Neural cell (in vitro differentiated cells): ENCODE measurements at regions not wholly inside any gene's neighbourhood (a gene's known extent, or its start where the extent isn't known, plus 50 kb on each side); places are given as distances from the start of the nearest gene placed in this dataset.

Source experiments
- CTCF ChIP-seq: fragments of 450-650 bp; IDR thresholded peaks from 2 replicates; pipeline ENCODE4 v1.5.1; 2014; ENCODE audit warnings: antibody characterized with exemption, mild to moderate bottlenecking, moderate library complexity; ENCODE audit not compliant: poor library complexity, severe bottlenecking
- EP300 ChIP-seq: fragments of 450-650 bp; conservative IDR thresholded peaks from 2 replicates; pipeline ENCODE4 v1.6.1; 2014; ENCODE audit warnings: antibody characterized with exemption, mild to moderate bottlenecking, moderate library complexity; ENCODE audit not compliant: poor library complexity, severe bottlenecking
- EZH2 ChIP-seq: fragments of 200-600, 300-800 bp; shearing (Covaris generic), sonication (generic); IDR thresholded peaks from 2 replicates; pipeline ENCODE4 v1.6.1; 2014; ENCODE audit warnings: antibody characterized with exemption, low read length, borderline replicate concordance, mild to moderate bottlenecking; ENCODE audit not compliant: insufficient read depth, poor library complexity, severe bottlenecking
- MXI1 ChIP-seq: fragments of 450-650 bp; conservative IDR thresholded peaks from 2 replicates; pipeline ENCODE4 v1.6.1; 2014; ENCODE audit warnings: antibody characterized with exemption, mild to moderate bottlenecking; ENCODE audit not compliant: poor library complexity, severe bottlenecking
- POLR2AphosphoS5 ChIP-seq: IDR thresholded peaks from 2 replicates; pipeline ENCODE4 v1.6.1; 2012
- RAD21 ChIP-seq: fragments of 450-650 bp; conservative IDR thresholded peaks from 2 replicates; pipeline ENCODE4 v1.6.1; 2014; ENCODE audit warnings: antibody characterized with exemption, mild to moderate bottlenecking, moderate library complexity
- TF ChIP-seq, protein P1 (sequence below): IDR thresholded peaks from 2 replicates; pipeline ENCODE4 v1.6.1; 2012; ENCODE audit warnings: borderline replicate concordance

GRCh38 chr14:42428996-42429395, 822.3 kb downstream of the LRFN5 start:
- no peak for TF ChIP-seq CTCF
- no peak for TF ChIP-seq RAD21
- TF ChIP-seq EP300, result no peak
- TF ChIP-seq POLR2AphosphoS5, result no peak
- no peak for TF ChIP-seq MXI1
- TF ChIP-seq EZH2, result no peak
- TF ChIP-seq, protein P1, sequence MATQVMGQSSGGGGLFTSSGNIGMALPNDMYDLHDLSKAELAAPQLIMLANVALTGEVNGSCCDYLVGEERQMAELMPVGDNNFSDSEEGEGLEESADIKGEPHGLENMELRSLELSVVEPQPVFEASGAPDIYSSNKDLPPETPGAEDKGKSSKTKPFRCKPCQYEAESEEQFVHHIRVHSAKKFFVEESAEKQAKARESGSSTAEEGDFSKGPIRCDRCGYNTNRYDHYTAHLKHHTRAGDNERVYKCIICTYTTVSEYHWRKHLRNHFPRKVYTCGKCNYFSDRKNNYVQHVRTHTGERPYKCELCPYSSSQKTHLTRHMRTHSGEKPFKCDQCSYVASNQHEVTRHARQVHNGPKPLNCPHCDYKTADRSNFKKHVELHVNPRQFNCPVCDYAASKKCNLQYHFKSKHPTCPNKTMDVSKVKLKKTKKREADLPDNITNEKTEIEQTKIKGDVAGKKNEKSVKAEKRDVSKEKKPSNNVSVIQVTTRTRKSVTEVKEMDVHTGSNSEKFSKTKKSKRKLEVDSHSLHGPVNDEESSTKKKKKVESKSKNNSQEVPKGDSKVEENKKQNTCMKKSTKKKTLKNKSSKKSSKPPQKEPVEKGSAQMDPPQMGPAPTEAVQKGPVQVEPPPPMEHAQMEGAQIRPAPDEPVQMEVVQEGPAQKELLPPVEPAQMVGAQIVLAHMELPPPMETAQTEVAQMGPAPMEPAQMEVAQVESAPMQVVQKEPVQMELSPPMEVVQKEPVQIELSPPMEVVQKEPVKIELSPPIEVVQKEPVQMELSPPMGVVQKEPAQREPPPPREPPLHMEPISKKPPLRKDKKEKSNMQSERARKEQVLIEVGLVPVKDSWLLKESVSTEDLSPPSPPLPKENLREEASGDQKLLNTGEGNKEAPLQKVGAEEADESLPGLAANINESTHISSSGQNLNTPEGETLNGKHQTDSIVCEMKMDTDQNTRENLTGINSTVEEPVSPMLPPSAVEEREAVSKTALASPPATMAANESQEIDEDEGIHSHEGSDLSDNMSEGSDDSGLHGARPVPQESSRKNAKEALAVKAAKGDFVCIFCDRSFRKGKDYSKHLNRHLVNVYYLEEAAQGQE, result no peak
